Erythroblast (primary cell): ENCODE measurements at regions not wholly inside any gene's neighbourhood (a gene's known extent, or its start where the extent isn't known, plus 50 kb on each side); places are given as distances from the start of the nearest gene placed in this dataset.

Source experiments
- GATA1 ChIP-seq: IDR thresholded peaks from 2 replicates; pipeline ENCODE4 v1.6.1; 2011; ENCODE audit warnings: low read depth, mild to moderate bottlenecking, control low read depth, low read length, moderate library complexity
- POLR2A ChIP-seq: IDR thresholded peaks from 2 replicates; pipeline ENCODE4 v1.6.1; 2011; ENCODE audit warnings: mild to moderate bottlenecking, low read length

DNA sequence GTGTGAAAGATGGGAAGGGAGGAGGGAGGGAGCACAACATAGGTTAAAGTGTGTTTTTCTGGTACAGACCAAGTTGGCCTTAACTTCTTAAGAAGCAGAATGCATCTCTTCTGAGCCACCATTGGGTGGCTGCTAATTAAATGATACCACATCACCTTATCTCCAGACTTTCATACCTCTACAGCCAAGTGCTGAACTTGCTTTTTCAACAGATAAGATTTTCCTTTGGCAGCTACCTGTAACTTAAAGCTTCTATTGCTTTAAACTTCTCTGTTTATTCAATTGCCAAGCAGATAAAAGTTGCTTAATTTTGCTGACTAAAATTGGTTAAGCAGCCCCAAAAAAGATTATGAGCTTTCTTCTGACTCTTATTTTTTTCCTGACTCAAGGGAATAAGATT is 292.4 kb upstream of the SGO1 start:
- TF ChIP-seq POLR2A (no peak), GATA1 (no peak)
